HG03558 (cell line): ENCODE measurements at regions not wholly inside any gene's neighbourhood (a gene's known extent, or its start where the extent isn't known, plus 50 kb on each side); places are given as distances from the start of the nearest gene placed in this dataset.
"Not testable (repeated sequence)": the region's sequence is repeated elsewhere in the genome, so short reads cannot be mapped to it uniquely, and the experiment has no call there.

Source experiments
- ATAC-seq: cut with Tn5 transposase; IDR thresholded peaks from one replicate; pipeline ENCODE4 v1.9.1; 2021; ENCODE audit warnings: moderate number of reproducible peaks; ENCODE audit not compliant: unreplicated experiment; ENCODE audit errors: extremely low read depth

GRCh38 chr1:199839608-199840007 lies 187.9 kb upstream of the NR5A2 start:
- not testable (repeated sequence) for ATAC-seq

- not testable (repeated sequence) for ATAC-seq
These were observed 184.4 kb upstream of the NR5A2 start for GRCh38 chr1:199843096-199843495.

- ATAC-seq, result no peak
These were observed 183.6 kb upstream of the NR5A2 start for GRCh38 chr1:199843861-199844260.

GRCh38 chr1:199847021-199847420 lies 180.5 kb upstream of the NR5A2 start:
- no peak for ATAC-seq

GRCh38 chr1:199851439-199852140 lies 175.9 kb upstream of the NR5A2 start:
- ATAC-seq, result no peak

- no peak for ATAC-seq
These were observed 172.7 kb upstream of the NR5A2 start for GRCh38 chr1:199854686-199855321.

GRCh38 chr1:199855580-199855979 lies 171.9 kb upstream of the NR5A2 start:
- no peak for ATAC-seq

DNA sequence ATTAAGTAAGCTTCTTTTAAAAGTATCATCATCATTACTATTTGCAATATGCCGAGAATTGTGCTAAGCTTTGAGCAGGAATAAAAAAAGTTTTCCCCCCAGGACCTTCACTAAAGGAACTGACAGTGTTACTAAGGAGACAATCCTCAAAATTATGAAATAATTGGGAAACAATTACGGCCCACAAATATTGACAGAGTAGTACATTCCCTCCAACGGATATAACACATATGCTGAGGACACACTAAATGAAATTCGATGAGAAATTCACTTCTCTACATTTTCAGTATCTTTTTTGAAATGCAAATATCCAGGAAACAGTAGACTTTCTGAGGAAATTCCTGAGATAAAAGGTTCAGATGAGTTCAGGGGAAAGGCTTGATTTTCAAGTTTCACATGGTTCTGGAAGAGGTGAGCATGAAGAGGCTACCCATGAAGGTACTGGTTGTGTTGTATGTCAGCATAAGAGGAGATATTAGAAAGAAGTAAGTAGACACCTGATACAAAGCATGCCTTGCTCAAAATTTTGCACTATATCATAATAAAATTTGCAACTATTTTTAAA lies 171.2 kb upstream of the NR5A2 start:
- ATAC-seq, result no peak

DNA sequence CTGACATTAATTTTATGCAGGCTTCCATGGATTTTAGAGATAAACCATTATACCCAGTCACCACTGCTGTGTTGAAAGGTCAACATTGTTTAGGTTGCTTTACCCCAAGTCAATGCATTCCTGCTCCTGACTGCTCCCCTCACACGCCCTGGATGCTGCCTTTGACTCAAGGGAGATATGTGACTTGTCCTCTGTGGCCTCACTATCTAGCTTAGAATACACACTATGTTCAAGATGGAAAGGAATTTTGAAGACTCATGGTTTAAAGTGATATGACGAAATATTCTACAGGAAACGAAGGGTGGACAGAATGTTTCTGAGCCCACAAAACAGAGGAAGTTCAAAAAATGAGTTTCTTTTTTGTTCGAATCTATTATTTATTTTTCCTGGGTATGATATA lies 170.4 kb upstream of the NR5A2 start:
- ATAC-seq, result no peak

DNA sequence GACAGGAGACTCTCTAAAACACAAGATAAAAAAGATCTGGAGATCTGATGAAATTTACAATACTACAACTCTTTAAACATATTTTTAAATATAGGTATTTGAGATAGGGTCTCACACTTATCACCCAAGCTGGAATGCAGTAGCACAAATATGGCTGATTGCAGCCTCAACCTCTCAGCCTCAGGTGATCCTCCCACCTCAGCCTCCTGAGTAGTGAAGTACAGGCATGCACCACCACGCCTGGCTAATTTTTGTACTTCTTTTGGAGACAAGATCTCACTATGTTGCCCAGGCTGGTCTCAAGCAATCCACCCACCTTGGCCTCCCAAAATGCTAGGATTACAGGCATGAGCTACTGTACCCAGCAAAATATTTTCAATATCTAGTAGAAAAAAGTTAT lies 170.0 kb upstream of the NR5A2 start:
- ATAC-seq, result no peak

GRCh38 chr1:199858171-199858570 lies 169.3 kb upstream of the NR5A2 start:
- ATAC-seq, result no peak

GRCh38 chr1:199858856-199859255 lies 168.7 kb upstream of the NR5A2 start:
- no peak for ATAC-seq

DNA sequence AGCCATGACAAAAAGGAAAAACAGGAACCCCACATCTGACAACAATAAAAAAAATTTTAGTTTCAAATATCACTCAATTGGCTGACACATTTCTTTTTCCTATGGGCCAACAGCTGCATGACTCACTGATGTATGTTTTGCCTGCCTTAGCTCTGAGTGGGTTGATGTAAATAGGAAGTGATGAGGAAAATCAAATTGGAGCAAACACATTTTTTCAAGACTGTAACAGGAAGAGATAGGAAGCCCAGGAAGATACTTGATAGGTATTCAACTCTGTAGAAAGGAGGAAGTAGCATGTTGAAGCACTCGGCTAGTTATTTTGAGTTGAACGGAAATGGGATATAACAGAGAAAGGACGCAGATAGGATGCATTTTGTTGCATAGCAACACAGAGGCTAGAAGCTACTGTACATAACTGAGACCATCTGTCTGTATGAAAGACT lies 168.0 kb upstream of the NR5A2 start:
- ATAC-seq, result no peak

- ATAC-seq, result no peak
These were observed 166.3 kb upstream of the NR5A2 start for GRCh38 chr1:199861020-199861795.

DNA sequence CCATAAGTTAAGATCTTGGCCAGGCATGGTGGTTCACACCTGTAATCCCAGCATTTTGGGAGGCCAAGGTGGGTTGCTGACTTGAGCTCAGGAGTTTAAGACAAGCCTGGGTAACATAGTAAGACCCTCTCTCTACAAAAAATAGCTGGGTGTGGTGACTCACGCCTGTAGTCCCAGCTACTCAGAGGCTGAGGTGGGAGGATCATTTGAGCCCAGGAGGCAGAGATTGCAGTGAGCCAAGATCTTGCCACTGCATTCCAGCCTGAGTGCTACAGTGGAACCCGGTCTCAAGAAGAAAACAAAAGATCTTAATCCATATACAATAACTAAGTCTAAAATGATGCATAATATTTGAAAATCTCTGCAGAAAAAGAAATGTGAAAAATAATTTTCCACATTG lies 165.5 kb upstream of the NR5A2 start:
- no peak for ATAC-seq

DNA sequence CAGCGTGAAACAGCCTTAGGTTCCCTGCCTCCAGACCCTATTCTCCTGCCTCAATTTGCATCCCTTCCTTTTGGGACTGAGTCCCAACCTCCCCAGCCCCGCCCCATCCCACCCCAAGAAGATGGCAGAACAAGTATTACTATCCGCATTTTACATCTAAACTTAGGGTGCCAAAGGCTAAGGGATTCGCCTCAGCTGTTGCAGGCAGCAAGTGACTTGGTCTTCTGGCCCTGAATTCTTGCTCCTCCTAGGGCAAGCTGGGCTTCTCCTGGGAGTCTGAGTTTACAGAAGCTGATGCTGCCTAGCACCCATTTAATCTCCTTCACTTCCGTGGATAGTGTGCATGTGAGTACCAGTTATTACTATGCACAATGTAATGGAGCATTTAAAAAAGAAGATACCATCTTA lies 161.3 kb upstream of the NR5A2 start:
- ATAC-seq, result no peak

GRCh38 chr1:199867601-199868000 lies 159.9 kb upstream of the NR5A2 start:
- no peak for ATAC-seq

DNA sequence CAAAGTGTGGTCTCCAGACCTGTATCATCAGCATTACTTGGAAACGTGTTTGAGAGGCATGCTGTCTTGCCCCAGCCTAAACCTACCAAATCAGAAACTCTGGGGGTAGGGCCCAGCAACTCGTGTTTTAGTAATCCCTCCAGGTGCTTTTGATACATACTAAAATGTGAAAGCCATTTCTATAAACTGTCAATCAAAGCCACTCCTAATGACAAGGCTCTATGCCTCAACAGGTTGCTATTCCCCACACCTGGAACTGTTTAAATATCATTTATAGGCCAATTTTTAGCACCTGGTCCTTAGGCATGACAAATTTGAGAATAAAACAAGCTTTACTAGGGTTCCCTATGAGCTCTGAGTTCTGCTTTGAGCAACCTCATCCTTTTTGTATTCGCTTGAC lies 158.7 kb upstream of the NR5A2 start:
- no peak for ATAC-seq

GRCh38 chr1:199875337-199875736 lies 152.2 kb upstream of the NR5A2 start:
- no peak for ATAC-seq

GRCh38 chr1:199875856-199876255 lies 151.7 kb upstream of the NR5A2 start:
- no peak for ATAC-seq
